ENCODE measurements at regions not wholly inside any gene's neighbourhood (a gene's known extent, or its start where the extent isn't known, plus 50 kb on each side); places are given as distances from the start of the nearest gene placed in this dataset.

DNA sequence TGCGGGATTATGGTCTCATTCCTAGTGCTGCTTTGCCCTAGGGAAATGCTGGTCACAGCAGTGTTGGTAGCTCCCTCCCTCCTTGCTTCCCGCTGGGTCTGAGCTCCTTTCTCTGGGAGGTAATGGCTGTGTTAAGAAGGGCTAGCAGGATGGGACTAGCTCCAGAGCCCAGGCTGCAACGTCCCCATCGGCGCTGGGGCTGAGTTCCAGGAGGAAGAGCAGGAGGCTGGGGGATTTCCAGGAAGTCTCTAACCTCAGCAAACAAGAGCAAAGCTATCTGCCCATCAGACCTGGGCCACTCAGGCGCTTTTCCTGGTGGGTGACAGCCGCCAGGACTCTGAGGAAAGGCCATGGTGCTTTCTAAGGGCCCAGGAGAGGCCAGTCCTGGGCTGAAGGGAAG is 174.2 kb downstream of the DLL1 start:
- DNase-seq (ENCODE audit: low read depth in 3 of 3) = no peak

- no peak for DNase-seq (ENCODE audit: low read depth in 3 of 3)
Measured at GRCh38 chr6:170114956-170115855, 175.7 kb downstream of the DLL1 start.

DNA sequence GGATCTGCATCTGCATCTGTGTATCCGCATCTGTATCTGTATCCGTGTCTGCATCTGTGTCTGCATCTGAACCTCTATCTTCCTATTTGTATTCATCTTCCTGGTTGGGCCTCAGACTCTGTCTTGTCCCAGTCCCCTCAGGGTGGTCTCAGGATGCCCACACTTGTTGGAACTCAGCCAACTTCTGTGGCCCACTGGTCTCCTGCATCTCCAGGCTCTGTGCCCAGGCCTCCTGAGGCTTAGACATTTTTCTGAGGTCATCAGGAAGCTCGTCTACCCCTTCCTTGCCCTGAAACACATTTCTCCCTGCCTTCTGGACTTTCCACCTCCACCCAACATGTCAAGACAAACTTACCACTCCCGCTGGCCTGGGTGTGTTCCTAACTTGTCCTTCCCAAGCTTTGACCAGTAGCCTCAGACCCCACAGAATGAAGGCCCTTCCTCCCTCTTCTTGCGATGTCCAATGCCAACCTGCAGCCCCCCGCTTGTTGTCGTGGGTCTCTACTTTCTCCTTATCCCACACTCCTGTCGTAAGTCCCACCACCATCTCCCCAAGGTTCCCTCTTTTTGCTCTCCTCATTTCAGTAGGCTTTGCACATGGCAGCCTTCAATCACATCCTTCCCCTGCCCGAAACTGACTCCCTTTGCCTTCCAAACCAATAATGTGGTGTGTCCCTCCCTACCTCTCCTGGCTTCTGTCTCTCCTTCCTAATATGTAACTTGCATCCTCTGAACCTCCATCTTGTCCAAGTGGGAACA is 176.5 kb downstream of the DLL1 start:
- DNase-seq (ENCODE audit: low read depth in 3 of 3) = no peak

DNA sequence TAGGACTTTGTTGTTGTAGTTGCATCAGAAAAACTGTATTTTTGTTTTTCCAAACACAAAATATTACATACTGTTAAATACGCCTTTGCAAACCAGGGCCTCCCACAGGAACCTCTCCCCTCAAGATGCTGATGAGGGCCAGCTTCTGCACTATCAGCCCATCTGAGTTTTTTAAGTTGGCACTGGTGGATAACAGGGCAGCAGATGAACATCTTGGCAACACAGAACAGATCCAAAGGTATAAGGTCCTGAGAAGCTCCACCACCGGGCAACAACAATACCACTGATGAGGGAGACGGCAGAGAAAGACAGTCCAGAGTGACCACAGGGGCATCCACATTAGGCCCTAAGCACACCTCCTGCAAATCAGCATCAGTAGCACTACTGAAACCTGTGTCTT is 177.7 kb downstream of the DLL1 start:
- no peak for DNase-seq (ENCODE audit: low read depth in 3 of 3)

GRCh38 chr6:170112583-170112860 is 178.4 kb downstream of the DLL1 start:
- no peak for DNase-seq (ENCODE audit: low read depth in 3 of 3)

DNA sequence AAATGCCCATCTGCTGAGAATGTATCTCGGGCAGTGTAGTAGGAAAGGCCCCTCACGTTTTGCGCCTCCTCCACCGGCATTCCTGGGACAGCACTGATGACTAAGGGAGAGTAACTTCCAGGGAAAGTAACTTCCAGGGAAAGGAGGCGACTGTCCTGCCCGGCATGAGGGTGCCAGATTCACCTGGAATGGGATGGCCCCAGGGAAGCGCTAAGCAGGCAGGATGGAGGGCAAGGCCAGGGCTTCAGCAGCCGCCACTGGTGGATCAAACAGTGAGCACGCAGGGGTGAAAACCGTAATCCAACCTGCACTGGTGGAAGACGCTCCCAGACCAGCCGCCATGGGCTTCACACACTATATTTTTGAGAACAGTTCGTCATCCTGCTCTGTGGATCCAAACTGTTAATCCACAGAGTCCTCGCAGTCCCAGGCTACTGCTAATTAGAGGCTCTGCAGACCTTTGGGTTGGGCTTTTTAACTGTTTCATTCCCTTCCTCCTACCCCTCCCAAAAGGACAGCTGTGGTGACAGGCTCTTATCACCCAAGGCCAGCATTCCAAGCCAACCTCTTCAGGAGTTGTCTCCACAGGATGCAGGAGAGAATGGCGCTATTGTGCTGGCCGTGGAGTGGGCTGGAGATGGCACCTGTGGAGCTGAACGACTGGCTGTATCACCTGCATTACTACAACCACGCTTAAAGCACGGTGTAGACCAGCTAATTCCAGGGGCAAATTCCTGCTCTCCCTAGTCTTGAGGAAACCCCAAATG is 178.9 kb downstream of the DLL1 start:
- no peak for DNase-seq (ENCODE audit: low read depth in 3 of 3)

DNA sequence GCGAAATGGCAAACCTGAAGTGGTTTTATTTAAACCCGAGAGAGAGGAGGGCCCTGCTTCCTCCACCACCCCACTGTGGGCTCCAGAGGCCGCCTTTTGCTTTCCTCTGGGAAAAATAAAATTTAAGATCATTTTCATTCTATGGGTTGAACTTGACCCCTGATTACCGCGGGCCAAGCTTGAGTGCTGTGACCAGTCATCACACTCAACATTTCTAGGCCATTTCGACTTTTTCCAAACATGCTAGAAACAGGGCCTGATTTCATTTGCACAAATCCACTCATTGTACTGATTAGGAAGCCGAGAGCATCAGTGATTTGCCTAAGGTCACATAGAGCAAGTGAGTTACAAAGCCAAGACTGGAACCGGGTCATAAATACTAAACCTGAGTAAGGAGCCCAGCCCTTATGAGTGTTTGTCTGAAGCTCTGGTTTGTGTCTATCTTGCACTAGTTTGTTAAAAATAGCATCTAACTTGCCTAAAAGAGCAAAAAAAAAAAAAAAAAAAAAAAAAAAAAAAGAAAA is 179.7 kb downstream of the DLL1 start:
- DNase-seq (ENCODE audit: low read depth in 3 of 3) = no peak

- no peak for DNase-seq (ENCODE audit: low read depth in 3 of 3)
Measured at GRCh38 chr6:170110201-170111140, 180.4 kb downstream of the DLL1 start.

- DNase-seq (ENCODE audit: low read depth in 3 of 3) = no peak
Measured at GRCh38 chr6:170108890-170109587, 181.8 kb downstream of the DLL1 start.

DNA sequence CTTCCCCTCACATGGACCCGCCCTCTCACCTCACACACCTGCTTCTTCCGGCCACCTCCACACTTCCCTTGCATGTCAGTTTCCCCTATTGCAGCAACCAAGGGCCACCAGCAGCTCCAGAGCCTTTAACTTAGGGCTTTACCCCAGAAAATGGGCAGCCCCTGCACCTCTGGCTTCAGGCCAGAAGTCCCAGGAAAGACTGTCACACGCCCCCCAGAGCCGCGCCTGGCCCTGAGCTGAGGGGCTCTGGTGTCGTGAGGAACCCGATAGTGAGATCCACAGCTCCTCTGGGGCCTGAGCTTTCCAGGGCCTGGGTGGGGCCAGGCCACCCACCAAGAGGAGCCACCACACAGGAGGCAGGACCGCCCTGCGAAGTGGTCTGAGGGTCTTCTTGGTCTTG is 182.4 kb downstream of the DLL1 start:
- no peak for DNase-seq (ENCODE audit: low read depth in 3 of 3)

DNA sequence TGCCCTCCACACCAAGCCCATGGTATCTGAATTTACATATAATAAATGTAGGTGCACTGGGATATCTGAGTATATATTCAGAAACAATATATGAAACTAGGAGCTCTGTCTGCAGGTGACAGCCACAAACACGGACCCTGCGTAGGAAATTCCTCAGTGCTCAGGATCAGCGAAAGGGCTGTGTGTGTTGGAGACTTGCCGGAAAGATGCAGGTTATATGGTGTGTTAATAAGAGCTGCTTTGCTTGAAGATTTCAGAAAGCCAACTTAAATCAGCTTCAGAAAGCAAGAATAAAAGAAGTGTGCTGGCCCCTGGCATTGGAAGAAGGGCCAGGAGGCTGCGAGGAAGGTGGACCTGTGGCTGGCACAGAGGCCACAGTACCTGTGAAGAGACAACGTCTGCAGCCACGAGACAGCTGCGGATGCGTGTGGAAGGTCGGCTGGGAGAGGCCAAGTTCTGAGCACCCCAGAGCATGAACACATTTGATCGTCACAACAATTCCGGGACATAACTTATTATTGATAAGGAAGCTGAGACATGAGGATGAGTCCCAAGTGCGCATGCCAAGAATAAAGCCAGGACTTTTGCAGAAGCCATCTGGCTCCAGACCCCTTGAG is 183.2 kb downstream of the DLL1 start:
- DNase-seq (ENCODE audit: low read depth in 3 of 3) = no peak

DNA sequence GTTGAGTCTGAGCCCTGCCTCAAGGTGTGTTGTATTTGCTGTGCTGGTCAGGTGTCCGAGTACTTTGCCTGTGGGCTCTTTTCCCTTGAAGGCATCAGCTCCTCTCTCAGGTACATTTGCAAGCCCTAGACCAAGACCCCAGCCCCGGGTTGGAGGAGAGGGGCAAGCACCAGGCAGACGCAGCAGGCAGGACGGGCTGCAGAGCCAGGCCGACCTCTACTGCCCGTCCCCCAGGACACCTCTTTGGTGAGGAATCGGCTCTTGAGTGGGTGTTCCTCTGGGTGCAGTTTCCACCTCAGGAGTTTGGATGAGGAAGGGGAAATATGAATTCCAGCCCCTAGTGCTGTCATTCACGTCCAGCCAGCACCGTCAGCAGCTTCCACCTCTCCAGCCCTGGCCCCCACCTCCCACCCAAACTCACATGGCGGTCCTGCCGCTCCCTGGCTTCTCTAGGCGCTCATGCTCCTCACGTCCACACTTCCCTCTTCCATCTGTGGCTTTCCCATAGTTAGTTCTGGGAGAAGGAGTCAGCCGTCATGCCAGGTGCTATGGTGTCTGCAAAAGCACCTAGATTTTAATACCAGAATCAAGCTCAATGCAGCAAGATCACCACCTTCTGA is 183.9 kb downstream of the DLL1 start:
- no peak for DNase-seq (ENCODE audit: low read depth in 3 of 3)

DNA sequence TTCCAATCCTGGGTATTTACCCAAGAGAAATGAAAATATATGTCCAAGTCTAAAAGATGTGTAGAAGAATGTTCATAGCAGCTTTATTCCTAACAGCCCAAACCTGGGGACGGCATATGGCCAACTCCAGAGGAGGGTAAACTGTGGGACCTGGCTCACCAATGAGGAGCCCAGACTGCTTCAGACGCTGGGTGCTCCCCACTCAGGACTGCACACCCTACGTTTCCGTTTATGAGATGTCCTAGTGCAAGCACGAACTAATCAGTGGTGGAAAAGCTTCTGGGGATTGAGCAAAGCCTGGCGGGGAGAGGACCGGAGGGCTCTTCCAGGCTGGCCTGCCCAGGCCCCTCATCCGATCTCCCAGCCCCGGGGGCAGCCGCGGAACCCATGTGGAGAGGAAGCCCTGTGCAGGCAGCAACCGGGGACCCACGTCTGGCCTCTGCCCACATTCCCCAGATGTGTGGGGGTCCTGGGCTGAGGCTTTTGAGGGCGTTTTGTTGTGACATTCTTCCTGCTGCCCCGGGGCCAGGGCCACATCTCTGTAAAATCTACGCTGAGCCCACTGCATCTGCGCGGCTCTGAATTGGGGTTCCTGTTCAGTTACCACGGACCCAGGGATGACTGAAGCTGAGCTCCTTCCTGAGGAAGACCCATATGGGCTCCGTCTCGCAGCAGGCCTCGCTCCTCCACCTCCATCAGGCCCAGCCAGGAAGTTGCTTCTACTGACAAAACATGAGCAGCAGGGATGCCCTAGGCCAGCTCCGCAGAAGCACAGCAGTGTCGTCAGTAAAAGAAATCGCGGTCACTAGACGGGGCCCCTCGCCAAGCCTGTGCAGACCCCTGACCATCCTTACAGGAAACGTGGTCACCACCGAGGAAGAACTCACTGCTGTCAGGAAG is 188.0 kb downstream of the DLL1 start:
- no peak for DNase-seq (ENCODE audit: low read depth in 3 of 3)

GRCh38 chr6:170102038-170102437 is 188.8 kb downstream of the DLL1 start:
- no peak for DNase-seq (ENCODE audit: low read depth in 3 of 3)

DNA sequence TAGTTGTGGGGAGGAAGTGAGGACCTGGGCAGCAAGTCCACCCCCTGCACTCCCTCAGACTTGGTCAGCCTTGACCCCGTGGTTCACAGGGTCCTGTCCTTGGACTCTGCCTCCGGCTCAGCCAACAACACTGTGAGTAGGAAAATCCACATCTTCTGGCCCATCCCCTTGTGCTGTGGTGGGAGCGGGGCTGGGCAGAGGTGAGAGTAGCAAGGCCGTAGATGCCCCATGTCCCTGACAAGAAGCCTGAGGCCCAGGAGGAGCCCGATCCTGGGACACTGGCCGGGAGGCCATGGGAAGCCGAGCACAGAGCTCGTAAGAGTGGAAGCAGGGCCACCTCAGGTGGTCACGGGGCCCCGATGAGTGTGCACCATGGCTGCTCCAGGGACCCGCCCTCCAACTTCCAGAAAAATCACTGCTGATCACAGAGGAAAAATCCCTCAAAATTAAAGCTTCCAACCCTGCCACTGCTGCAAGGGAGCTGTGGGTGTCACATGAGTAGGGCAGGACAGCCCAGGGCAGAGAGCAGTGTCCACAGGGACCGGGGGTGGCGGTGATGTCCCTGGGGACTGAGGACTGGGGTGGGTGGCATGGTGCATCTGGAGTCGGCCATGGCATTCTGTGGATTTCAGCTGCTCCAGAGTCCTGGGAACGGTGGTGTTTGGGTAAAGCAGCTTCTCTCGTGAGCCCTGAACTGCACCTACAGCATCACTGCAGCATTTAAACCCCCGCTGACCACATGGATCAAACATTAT is 189.4 kb downstream of the DLL1 start:
- DNase-seq (ENCODE audit: low read depth in 3 of 3) = no peak

DNA sequence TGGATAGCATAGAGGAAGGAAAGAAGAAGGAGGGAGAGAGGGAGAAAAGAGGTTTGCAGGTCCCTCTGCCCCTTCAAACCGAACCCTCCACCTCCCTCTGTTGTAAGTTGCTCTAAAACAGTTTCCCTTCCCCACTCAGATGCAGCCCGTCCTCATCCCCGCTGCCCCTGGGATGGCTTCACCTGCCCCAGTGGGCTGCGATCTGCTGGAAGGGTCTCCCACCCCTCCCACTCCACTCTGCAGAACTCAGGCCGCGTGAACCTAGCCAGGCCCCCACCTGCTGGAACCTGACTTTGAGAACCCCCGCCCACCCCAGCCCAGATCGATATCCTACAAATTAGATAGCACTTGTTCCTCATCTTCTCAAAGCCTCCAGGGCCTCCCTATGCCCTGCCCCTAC is 190.8 kb downstream of the DLL1 start:
- no peak for DNase-seq (ENCODE audit: low read depth in 3 of 3)

GRCh38 chr6:170099387-170099786 is 191.5 kb downstream of the DLL1 start:
- DNase-seq (ENCODE audit: low read depth in 3 of 3) = no peak

All from stimulated activated CD4-positive, alpha-beta T cell treated with anti-CD3 and anti-CD28 coated beads, TNF-alpha, amount 100 ng/mL, for 4 hours (primary cell).